ENCODE measurements at regions not wholly inside any gene's neighbourhood (a gene's known extent, or its start where the extent isn't known, plus 50 kb on each side); places are given as distances from the start of the nearest gene placed in this dataset.

GRCh38 chr9:120183615-120184014 lies 396.4 kb downstream of the CDK5RAP2 start:
- 50 to 54% methylated on average over 3 of the region's 3 CpGs for WGBS, 2 donors
- TF ChIP-seq, protein P1, sequence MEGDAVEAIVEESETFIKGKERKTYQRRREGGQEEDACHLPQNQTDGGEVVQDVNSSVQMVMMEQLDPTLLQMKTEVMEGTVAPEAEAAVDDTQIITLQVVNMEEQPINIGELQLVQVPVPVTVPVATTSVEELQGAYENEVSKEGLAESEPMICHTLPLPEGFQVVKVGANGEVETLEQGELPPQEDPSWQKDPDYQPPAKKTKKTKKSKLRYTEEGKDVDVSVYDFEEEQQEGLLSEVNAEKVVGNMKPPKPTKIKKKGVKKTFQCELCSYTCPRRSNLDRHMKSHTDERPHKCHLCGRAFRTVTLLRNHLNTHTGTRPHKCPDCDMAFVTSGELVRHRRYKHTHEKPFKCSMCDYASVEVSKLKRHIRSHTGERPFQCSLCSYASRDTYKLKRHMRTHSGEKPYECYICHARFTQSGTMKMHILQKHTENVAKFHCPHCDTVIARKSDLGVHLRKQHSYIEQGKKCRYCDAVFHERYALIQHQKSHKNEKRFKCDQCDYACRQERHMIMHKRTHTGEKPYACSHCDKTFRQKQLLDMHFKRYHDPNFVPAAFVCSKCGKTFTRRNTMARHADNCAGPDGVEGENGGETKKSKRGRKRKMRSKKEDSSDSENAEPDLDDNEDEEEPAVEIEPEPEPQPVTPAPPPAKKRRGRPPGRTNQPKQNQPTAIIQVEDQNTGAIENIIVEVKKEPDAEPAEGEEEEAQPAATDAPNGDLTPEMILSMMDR (IDR thresholded peaks at IDR 0.05) = no peak

DNA sequence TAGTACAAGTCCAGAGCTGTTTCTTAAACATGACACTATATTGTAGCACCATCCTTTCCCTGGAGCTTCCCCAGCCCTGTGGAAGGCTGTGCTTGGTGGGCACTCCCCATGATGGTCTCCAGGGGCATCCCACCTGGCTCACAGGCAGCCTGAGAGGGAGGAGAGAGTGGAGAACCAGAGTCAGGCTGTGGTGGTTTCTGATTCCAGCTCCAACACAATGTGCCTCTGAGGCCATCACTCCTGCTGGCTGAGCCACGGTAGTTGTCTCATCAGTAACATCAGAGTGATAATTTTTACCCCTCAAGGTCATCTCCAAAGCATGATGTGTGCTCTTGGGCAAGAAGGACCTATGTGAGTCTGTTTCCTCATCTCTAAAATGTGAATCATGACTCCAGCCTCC lies 398.0 kb downstream of the CDK5RAP2 start:
- FAIRE-seq = no peak
- Histone ChIP-seq H3K9me3 (no peaks in the 10 kb centered on the region), H3K27me3 (no peaks in the 10 kb centered on the region), H3K27ac (no peak overlapping the region), H3K4me1 (no peaks in the 10 kb centered on the region), H3K4me3 (no peak overlapping the region), H3K36me3 (no peaks in the 10 kb centered on the region)
- no peak for ATAC-seq
- TF ChIP-seq, protein P1 (IDR thresholded peaks at IDR 0.05) = no peak
- WGBS, 2 donors = 41 to 55% methylated on average over 1 of the region's 1 CpG
- no peak for DNase-seq
- intact Hi-C loops (cut with DNase I) = no loop called here

More at GRCh38 chr9:120183615-120184014, 396.4 kb downstream of the CDK5RAP2 start:
- Histone ChIP-seq H3K27me3 (no peaks in the 10 kb centered on the region), H3K36me3 (no peaks in the 10 kb centered on the region), H3K9me3 (no peaks in the 10 kb centered on the region), H3K4me1 (no peaks in the 10 kb centered on the region), H3K27ac (no peak overlapping the region), H3K4me3 (no peak overlapping the region)
- DNase-seq = no peak
- intact Hi-C loops (cut with DNase I) = no loop called here
- ATAC-seq = no peak
- FAIRE-seq = no peak

DNA sequence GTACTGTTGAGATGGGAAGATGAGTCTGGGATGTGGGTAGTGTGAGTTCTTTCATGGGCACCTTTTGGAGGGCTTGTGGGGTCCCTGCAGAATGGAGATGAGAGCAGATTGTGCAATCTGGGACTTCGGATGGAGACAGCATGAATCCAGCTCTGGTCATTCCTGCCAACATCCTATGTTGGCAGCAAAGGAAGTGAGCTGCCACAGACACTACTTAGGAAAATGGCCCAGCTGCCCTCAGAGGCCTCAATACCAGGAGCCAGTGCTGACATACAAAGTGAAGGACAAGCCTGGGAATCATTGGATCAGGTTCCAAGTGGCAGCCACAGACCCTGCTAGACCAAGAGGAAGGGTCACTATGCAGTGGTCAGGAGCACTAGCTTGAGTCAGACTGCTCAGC lies 402.8 kb downstream of the CDK5RAP2 start:
- TF ChIP-seq, protein P1 (IDR thresholded peaks at IDR 0.05) = no peak
- Histone ChIP-seq H3K4me1 (no peaks in the 10 kb centered on the region), H3K27me3 (no peaks in the 10 kb centered on the region), H3K36me3 (no peaks in the 10 kb centered on the region), H3K27ac (no peak overlapping the region), H3K9me3 (no peaks in the 10 kb centered on the region), H3K4me3 (no peak overlapping the region)
- WGBS, 2 donors = 40 to 73% methylated on average over 1 of the region's 1 CpG
- intact Hi-C loops (cut with DNase I) = no loop called here
- FAIRE-seq (no peak), DNase-seq (no peak), ATAC-seq (no peak)

DNA sequence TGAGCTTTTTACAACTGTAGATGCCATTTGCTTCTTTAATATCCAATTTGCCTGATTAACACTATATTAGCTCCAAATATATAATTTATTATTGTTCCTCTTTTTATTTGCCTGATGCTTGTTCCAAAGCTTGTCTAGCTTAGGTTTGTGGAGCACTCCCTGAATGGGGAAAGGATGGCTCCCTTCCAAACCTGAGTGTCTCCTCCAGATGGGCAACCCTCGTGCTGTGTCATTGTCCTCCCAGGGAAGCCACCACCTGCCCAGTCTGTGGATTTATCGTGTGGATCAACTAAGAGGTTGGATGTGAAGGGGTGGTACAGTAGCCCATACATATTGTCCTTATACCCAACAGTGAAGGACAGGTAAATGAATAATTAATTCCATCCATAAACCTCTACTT lies 404.9 kb downstream of the CDK5RAP2 start:
- Histone ChIP-seq H3K4me3 (no peak overlapping the region), H3K36me3 (no peaks in the 10 kb centered on the region), H3K4me1 (no peaks in the 10 kb centered on the region), H3K27ac (no peak overlapping the region), H3K9me3 (no peaks in the 10 kb centered on the region), H3K27me3 (no peaks in the 10 kb centered on the region)
- intact Hi-C loops (cut with DNase I) = no loop called here
- FAIRE-seq (no peak), DNase-seq (no peak), ATAC-seq (no peak)
- WGBS, 2 donors = 45 to 51% methylated on average over 2 of the region's 2 CpGs
- TF ChIP-seq, protein P1 (IDR thresholded peaks at IDR 0.05) = no peak

GRCh38 chr9:120161776-120162175 lies 418.2 kb downstream of the CDK5RAP2 start:
- no peak for DNase-seq
- intact Hi-C loops (cut with DNase I) = no loop called here

More at GRCh38 chr9:120161776-120162175, 418.2 kb downstream of the CDK5RAP2 start:
- no peaks in the 10 kb centered on the region for H3K27me3 ChIP-seq
- no peak for ATAC-seq
- H3K4me1 ChIP-seq = no peaks in the 10 kb centered on the region
- no peak overlapping the region for H3K27ac ChIP-seq
- no peak for FAIRE-seq
- H3K4me3 ChIP-seq = no peak overlapping the region
- no peaks in the 10 kb centered on the region for H3K9me3 ChIP-seq
- 24 to 26% methylated on average over 7 of the region's 7 CpGs for WGBS, 2 donors
- TF ChIP-seq, protein P1 (IDR thresholded peaks at IDR 0.05) = no peak
- H3K36me3 ChIP-seq = no peaks in the 10 kb centered on the region
